Progenitor cell of endocrine pancreas (in vitro differentiated cells): ENCODE measurements at regions not wholly inside any gene's neighbourhood (a gene's known extent, or its start where the extent isn't known, plus 50 kb on each side); places are given as distances from the start of the nearest gene placed in this dataset.

Experiments
- DNase-seq: peaks from one replicate; pipeline ENCODE4 v3.0.0; 2021; ENCODE audit warnings: low spot score; ENCODE audit not compliant: unreplicated experiment
- H3K27ac Mint-ChIP-seq: 2 replicates; pipeline ENCODE4 v1.8.0; 2021; ENCODE audit warnings: mild to moderate bottlenecking, moderate library complexity, mixed read lengths
- H3K27me3 Mint-ChIP-seq: 2 replicates; pipeline ENCODE4 v1.8.0; 2021; ENCODE audit warnings: mixed read lengths
- H3K36me3 Mint-ChIP-seq: 2 replicates; pipeline ENCODE4 v1.8.0; 2022; ENCODE audit warnings: mixed read lengths; ENCODE audit not compliant: insufficient read depth
- H3K4me1 Mint-ChIP-seq: 2 replicates; pipeline ENCODE4 v1.8.0; 2021; ENCODE audit warnings: low read depth, mixed read lengths
- H3K4me3 Mint-ChIP-seq: 2 replicates; pipeline ENCODE4 v1.8.0; 2021; ENCODE audit warnings: low read depth, mild to moderate bottlenecking, moderate library complexity, mixed read lengths
- H3K9me3 Mint-ChIP-seq: 2 replicates; pipeline ENCODE4 v1.8.0; 2021; ENCODE audit warnings: low read depth, mixed read lengths
- TF ChIP-seq, protein P1 (sequence below): fragments of 200-600 bp; sonication (generic); IDR thresholded peaks from one replicate; pipeline ENCODE4 v1.5.0; 2021; ENCODE audit warnings: antibody characterized with exemption, mild to moderate bottlenecking; ENCODE audit not compliant: unreplicated experiment

DNA sequence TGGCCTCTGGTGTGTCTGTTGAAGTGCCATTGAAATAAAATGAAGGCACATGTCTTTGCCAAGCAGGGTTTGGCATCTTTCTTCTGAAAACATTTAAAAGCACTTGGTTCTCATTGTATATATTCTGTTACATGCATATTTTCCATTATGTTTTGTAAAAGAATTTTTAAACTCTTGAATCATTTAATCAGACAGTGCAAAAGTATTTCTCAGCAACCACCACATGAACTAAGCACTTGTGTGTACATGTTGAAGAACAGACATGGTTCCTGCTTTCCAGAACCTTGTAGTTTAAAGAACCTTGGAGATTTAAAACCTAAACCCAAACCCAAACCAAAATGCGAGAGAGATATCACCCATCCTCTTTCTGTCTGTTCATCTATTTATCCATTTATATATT lies 220.3 kb upstream of the GIMD1 start:
- Mint-ChIP-seq H3K36me3 (no peaks in the 10 kb centered on the region), H3K27ac (no peak overlapping the region), H3K9me3 (no peaks in the 10 kb centered on the region), H3K4me3 (no peak overlapping the region), H3K4me1 (no peaks in the 10 kb centered on the region), H3K27me3 (no peaks in the 10 kb centered on the region)
- TF ChIP-seq, protein P1, sequence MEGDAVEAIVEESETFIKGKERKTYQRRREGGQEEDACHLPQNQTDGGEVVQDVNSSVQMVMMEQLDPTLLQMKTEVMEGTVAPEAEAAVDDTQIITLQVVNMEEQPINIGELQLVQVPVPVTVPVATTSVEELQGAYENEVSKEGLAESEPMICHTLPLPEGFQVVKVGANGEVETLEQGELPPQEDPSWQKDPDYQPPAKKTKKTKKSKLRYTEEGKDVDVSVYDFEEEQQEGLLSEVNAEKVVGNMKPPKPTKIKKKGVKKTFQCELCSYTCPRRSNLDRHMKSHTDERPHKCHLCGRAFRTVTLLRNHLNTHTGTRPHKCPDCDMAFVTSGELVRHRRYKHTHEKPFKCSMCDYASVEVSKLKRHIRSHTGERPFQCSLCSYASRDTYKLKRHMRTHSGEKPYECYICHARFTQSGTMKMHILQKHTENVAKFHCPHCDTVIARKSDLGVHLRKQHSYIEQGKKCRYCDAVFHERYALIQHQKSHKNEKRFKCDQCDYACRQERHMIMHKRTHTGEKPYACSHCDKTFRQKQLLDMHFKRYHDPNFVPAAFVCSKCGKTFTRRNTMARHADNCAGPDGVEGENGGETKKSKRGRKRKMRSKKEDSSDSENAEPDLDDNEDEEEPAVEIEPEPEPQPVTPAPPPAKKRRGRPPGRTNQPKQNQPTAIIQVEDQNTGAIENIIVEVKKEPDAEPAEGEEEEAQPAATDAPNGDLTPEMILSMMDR: no peak
- no peak for DNase-seq

DNA sequence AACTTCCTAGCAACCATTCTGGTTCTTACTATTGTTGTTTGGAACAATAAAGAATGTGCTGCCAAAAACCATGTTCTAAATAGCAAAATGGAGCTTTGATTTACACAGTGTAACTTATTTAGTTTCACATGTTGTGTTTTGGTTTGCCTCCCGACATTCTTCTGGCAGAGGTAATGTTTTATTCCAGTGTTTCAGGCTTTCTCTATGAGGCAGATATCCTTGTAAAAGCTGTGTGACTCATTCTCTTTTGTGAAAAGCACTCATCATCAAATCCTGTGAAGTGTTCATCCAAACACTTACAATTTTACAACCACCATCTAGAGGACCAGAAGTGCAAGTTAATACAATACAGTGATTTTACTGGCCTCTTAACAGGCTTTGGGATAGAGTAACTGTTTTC lies 219.0 kb upstream of the GIMD1 start:
- no peaks in the 10 kb centered on the region for H3K9me3 Mint-ChIP-seq
- TF ChIP-seq, protein P1: no peak
- no peaks in the 10 kb centered on the region for H3K27me3 Mint-ChIP-seq
- no peaks in the 10 kb centered on the region for H3K4me1 Mint-ChIP-seq
- no peak overlapping the region for H3K4me3 Mint-ChIP-seq
- no peaks in the 10 kb centered on the region for H3K36me3 Mint-ChIP-seq
- no peak for DNase-seq
- H3K27ac Mint-ChIP-seq: no peak overlapping the region

DNA sequence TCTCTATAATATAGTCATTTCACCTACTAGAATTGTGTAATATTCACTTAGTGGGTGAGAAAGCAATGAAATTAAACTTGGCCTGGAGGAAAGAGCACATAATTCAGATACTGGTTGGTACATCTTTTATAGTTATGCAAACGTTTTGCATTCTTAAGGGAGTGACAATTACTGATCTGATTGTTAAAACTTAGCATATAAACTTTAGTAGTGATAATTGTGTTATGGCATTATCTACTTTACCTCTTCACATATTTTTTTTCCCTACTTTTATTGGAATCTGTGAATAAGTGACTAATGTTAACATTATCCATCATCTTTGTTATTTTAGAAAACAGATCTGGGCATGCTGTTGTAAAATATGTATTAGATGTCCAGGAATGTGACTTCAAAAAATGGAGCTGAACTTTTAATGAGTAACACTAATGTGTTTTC lies 217.4 kb upstream of the GIMD1 start:
- H3K4me1 Mint-ChIP-seq: no peaks in the 10 kb centered on the region
- DNase-seq: no peak
- no peaks in the 10 kb centered on the region for H3K36me3 Mint-ChIP-seq
- H3K9me3 Mint-ChIP-seq: no peaks in the 10 kb centered on the region
- H3K4me3 Mint-ChIP-seq: no peak overlapping the region
- H3K27ac Mint-ChIP-seq: no peak overlapping the region
- no peaks in the 10 kb centered on the region for H3K27me3 Mint-ChIP-seq
- TF ChIP-seq, protein P1: no peak

DNA sequence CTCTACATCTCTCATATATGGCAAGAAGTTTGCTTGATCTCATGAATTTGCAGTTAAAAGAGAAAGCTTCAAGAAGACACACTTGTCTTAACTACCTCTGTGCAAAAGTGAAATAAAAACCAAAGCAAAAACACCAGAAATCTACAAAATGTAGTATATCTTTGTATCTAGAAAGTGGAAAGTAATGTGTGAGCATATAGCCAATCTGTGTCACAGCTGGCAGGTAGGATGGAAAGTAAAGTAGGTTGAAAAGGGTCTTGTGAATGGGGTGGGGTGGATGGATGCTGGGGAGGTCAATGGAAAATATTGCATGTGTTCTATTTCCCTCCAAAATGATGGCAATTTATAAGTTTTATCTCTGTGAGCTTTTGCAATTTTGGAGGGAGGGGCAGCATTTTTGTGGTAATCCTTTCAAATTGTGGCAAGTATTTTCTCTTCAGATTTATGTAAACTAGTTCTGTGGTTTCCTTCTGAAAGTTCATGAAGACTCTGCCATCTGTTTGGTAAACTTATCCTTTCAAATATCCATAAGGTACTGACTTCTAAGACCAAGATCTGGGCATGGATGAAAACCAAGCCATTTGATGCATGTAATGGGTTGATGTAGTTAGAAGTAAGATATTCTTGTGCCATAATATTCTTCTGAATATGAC lies 215.9 kb upstream of the GIMD1 start:
- TF ChIP-seq, protein P1: no peak
- no peak overlapping the region for H3K27ac Mint-ChIP-seq

DNA sequence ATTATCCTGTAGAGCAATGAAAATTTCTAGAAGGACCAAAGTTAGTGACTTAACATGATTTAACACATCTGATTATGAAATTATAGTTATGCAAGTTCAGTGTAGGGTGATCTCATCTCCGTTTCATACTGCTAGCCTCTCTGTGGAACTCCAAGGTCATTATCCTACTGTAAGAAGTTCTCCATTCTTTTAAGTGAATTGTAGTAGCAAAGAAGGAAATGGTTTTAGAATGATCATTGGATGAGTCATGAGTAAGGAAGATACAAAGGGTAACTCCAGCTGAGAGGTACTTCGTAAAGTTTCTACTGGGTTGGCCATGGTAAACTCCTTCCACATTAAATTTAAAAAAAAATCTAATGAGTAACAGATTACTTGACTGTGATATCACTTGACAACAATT lies 215.0 kb upstream of the GIMD1 start:
- TF ChIP-seq, protein P1: no peak
- no peak overlapping the region for H3K4me3 Mint-ChIP-seq
- DNase-seq: no peak
- H3K36me3 Mint-ChIP-seq: no peaks in the 10 kb centered on the region
- no peaks in the 10 kb centered on the region for H3K27me3 Mint-ChIP-seq
- no peaks in the 10 kb centered on the region for H3K4me1 Mint-ChIP-seq
- H3K27ac Mint-ChIP-seq: no peak overlapping the region
- no peaks in the 10 kb centered on the region for H3K9me3 Mint-ChIP-seq

More for the DNA sequence above, 215.9 kb upstream of the GIMD1 start:
- Mint-ChIP-seq H3K36me3 (no peaks in the 10 kb centered on the region), H3K27me3 (no peaks in the 10 kb centered on the region), H3K9me3 (no peaks in the 10 kb centered on the region), H3K4me3 (no peak overlapping the region), H3K4me1 (no peaks in the 10 kb centered on the region)
- DNase-seq: no peak
